Gastrocnemius medialis (tissue), 4 donors: ENCODE measurements at regions not wholly inside any gene's neighbourhood (a gene's known extent, or its start where the extent isn't known, plus 50 kb on each side); places are given as distances from the start of the nearest gene placed in this dataset.

Experiments
- CTCF ChIP-seq, 5 experiments: fragments of 450-650 bp in 3 of 5; fragments of 200-600 bp in 2 of 5; sonication (generic) in 2 of 5; IDR thresholded peaks in 4 of 5; conservative IDR thresholded peaks in 1 of 5; 1 replicate in 4 of 5; 2 replicates in 1 of 5; pipeline ENCODE4 v1.5.1; 2016 to 2019; ENCODE audit warnings: antibody characterized with exemption in 5 of 5, mild to moderate bottlenecking in 3 of 5, moderate library complexity in 3 of 5
- POLR2A ChIP-seq, 2 donors: fragments of 450-650 bp; IDR thresholded peaks; one replicate each; pipeline ENCODE4 v1.6.1; 2017; ENCODE audit warnings: antibody characterized with exemption in 2 of 2, mild to moderate bottlenecking in 2 of 2, moderate library complexity in 2 of 2

- TF ChIP-seq CTCF (IDR thresholded peaks at IDR 0.05 in 4 of 5, conservative IDR thresholded peaks at IDR 0.05 in 1 of 5) (no peak), POLR2A (IDR thresholded peaks at IDR 0.05) (no peak)
Observed at GRCh38 chr10:112091703-112092102, 91.9 kb downstream of the GPAM start.
